Stimulated activated CD4-positive, alpha-beta T cell treated with anti-CD3 and anti-CD28 coated beads, Interleukin-4, amount 100 ng/mL, for 24 hours (primary cell): ENCODE measurements at regions not wholly inside any gene's neighbourhood (a gene's known extent, or its start where the extent isn't known, plus 50 kb on each side); places are given as distances from the start of the nearest gene placed in this dataset.
"Not testable (repeated sequence)": the region's sequence is repeated elsewhere in the genome, so short reads cannot be mapped to it uniquely, and the experiment has no call there.

Experiments used
- DNase-seq: peaks from one replicate; pipeline ENCODE4 v3.0.0-alpha.2; 2020

GRCh38 chrX:1053072-1053471 lies 159.4 kb downstream of the CRLF2 start:
- DNase-seq: no peak

GRCh38 chrX:1052021-1052420 lies 160.4 kb downstream of the CRLF2 start:
- DNase-seq: no peak

GRCh38 chrX:1051421-1051820 lies 161.0 kb downstream of the CRLF2 start:
- DNase-seq: no peak

- no peak for DNase-seq
These were observed 166.7 kb downstream of the CRLF2 start for GRCh38 chrX:1045680-1046314.

DNA sequence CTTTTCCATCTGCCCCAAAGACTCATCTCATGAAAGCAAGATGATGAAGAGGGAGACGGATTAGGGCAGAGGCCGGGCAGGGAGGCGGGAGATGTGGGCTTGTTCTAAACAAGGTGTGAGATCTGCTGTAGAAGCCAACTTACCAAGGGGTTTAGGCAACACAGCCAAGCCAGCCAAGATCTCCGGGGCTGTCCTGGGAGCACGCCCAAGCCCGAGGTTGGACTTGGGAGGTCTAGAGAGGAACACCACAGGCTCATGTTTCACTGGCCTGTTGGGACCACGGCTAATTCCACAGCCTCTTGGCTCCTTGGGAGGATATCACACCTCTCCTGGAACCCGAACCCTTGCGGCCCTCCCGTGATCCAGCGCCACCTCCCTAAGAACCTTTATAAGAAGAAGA lies 171.4 kb downstream of the CRLF2 start:
- no peak for DNase-seq

GRCh38 chrX:1035931-1036330 lies 176.5 kb downstream of the CRLF2 start:
- not testable (repeated sequence) for DNase-seq

DNA sequence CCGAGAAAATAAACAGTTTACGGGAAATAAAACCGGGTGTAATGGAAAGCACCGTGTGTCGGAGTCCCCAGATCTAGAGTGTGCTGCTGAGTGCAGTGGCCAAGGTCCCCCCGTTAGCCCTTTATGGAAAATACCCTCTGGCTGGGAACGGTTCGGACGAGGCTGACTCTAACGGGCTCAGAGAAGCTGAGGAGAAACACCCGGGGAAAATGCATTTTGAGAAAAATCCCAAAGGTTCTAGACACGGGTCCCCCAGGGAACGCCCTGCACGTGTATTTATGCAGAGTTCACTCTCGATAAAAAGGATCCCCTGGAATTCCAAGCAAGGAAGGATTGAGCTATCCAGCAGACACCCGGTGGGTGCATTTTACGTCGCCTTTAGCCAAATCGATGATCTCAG lies 177.2 kb downstream of the CRLF2 start:
- no peak for DNase-seq

GRCh38 chrX:1034717-1035116 lies 177.7 kb downstream of the CRLF2 start:
- no peak for DNase-seq

- no peak for DNase-seq
These were observed 180.7 kb downstream of the CRLF2 start for GRCh38 chrX:1031521-1032430.

DNA sequence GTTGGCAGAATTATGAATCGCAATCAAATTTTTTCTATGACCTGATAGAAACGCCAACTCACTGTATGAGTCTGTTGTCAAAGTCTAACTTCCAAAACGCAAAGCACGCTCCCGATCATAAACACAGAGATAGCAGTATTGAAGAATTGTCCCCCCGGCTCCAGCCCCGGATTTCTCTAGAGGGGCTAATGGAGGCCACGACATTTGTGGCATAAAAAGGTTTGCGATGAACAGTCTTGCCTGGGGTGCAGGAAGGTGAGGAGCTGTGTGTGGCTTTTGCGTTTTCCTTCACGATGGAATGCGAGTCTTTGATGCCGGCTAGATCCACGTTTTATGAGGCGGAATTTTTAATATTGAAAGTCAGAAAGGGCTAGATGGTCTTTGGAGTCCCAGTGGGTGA lies 183.0 kb downstream of the CRLF2 start:
- DNase-seq: no peak

- DNase-seq: no peak
These were observed 184.8 kb downstream of the CRLF2 start for GRCh38 chrX:1027680-1028079.

DNA sequence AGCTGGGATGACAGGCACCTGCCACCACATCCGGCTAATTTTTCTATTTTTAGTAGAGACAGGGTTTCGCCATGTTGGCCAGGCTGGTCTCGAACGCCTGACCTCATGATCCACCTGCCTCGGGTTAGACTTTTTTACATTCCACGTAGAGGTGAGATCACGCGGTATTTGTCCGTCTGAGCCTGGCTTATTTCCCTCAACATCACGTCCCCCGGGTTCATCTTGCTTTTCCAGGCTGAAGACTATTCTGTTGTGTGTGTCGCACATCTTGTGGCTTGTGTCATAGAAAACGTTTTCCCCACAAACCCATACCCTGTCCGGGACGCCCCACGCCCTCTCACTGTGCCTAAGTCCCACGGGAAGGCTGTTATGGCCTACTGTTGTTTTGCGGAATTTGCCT lies 185.3 kb downstream of the CRLF2 start:
- no peak for DNase-seq

DNA sequence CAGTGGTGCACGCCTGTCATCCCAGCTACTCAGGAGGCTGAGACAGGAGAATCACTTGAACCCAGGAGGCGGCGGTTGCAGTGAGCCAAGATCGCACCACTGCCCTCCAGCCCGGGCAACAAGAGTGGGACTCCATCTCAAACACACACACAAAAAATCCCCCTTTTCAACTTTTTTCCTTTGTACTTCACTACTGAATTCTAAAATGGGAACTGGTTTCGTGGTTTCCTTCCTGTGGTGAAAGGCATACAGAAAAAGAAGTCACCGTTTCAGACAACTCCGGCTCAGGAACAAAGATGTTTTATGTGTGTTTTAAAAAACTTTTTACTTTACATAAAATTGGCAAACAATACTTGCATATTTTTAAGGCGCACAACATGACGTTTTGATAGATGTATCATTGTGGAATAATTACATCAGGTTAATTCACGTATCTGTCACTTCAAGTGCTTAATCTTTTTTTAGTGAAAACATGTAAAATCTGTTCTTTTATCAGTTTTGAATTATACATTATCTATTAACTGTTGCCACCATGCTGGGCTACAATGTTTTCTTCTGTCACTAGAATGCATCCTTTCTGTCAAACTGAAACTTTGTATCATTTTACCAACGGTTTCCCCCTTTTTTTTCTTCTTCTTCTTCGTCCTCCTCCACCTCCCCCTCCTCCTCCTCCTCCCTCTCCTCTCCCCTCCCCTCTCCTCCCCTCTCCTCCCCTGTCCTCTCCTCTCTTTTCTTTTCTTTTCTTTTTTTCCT lies 186.0 kb downstream of the CRLF2 start:
- DNase-seq: no peak

DNA sequence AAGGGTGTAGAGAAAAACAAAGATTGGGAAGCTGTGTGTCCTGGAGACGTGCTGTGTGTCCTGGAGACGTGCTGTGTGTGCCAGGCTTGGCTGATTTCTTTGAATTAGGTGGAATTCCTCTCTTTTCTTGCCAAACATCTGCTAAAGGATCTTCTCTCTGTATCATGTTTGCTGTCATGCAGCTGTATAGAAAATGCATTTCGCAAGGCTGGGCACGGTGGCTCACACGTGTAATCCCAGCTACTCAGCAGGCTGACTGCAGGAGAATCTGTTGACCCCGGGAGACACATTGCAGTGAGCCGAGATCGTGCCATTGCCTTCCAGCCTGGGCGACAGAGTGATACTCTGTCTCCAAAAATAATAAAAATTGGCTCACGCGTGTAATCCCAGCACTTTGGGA lies 187.0 kb downstream of the CRLF2 start:
- no peak for DNase-seq

GRCh38 chrX:1023676-1024075 lies 188.8 kb downstream of the CRLF2 start:
- no peak for DNase-seq

DNA sequence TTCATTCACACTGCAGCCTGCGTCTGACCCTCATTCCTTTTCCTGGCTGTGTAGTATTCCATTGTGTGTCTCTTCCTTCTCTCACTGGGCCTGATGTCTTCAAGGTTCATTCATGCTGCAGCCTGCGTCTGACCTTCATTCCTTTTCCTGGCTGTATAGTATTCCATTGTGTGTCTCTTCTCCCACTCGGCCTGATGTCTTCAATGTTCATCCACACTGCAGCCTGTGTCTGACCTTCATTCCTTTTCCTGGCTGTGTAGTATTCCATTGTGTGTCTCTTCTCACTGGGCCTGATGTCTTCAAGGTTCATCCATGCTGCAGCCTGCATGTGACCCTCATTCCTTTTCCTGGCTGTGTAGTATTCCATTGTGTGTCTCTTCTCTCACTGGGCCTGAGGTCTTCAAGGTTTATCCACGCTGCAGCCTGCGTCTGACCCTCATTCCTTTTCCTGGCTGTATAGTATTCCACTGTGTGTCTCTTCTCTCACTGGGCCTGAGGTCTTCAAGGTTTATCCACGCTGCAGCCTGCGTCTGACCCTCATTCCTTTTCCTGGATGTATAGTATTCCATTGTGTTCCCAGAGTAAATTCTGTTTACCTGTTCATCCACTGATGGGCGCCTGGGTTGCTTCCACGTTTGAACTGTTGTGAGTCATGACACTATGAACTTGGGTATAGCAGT lies 191.0 kb downstream of the CRLF2 start:
- DNase-seq: not testable (repeated sequence)

- DNase-seq: no peak
These were observed 191.7 kb downstream of the CRLF2 start for GRCh38 chrX:1020634-1021166.

GRCh38 chrX:1016926-1017325 lies 195.5 kb downstream of the CRLF2 start:
- DNase-seq: not testable (repeated sequence)

- DNase-seq: not testable (repeated sequence)
These were observed 196.2 kb downstream of the CRLF2 start for GRCh38 chrX:1016281-1016680.

- no peak for DNase-seq
These were observed 199.7 kb downstream of the CRLF2 start for GRCh38 chrX:1012678-1013300.

DNA sequence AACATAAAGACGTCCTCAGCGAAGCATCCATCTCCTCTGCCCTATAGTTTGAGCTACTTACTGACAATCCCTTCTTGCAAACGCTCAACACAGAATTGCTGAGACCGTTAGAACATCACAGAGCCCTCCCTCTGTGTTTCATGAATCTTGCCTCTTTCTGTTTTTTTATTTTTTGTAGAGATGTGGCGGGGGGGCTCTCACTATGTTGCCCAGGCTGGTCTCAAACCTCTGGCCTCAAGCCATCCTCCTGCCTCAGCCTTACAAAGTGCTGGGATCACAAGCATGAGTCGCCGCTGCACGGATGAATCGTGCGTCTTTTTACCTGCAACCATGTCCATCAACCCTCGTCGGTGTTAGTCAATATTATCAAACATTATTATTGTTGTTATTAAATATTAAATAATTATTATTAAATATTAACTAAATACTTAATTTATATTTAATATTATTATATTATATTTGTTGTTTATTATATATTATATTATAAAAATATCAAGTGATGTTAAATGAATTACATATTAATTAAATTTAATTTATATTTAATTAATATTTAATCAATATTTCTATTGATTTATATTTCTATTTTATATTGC lies 200.7 kb downstream of the CRLF2 start:
- DNase-seq: no peak

DNA sequence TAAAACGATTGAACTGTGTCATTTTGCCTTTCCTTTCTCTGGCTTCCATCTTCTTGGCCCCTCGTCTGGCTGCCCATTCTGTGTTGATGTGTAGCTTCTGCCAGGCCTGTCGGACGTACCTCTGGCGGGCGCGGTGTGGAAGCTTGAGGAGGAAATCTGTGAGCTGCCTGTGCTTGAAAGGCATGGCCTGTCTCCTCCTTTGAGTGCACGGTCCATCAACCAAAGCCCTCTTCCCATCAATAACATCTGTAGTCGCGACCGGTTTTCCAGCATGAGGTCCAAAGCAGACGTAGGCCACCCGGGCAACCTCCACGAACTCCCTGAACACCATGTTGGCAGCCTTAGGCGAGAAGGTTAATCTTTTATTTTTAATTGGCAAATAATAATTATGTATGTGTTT lies 202.7 kb downstream of the CRLF2 start:
- DNase-seq: no peak
